ENCODE measurements at regions not wholly inside any gene's neighbourhood (a gene's known extent, or its start where the extent isn't known, plus 50 kb on each side); places are given as distances from the start of the nearest gene placed in this dataset.
"Not testable (repeated sequence)": the region's sequence is repeated elsewhere in the genome, so short reads cannot be mapped to it uniquely, and the experiment has no call there.

DNA sequence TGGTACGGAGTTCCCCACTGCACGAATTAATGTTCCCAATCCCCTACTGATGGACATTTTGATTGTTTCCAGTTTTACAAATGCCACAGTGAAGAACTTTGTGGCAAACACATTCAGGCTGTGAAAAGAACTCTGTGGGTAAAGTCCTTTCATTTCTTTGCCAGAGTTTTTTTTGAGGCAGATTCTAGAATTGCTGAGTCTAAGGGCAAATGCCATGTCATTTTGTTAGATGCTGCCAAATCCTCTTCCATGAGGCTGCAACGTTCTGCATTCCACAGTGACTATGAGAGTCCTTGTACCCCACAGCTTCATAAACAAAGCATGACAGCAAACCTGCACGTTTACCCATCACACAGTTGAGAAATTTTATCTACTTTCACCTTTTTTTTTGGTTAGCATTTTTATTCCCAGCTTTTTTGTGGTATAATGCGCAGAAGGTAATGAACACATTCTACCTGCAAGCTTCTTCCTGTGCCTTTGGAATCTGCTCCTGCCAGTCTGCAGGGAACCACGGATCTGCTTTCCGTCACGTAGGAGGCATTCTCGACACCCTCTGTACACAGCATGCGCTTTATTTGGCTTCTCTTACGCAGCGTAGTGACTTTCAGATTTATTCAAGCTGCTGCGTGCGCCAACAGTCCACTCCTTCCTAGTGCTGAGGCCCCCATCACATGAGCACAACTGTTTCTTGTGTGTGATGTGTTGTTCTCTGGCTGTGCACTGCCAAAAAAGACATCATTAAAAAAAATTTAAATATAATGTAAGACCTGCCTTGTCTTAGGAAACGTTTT is 51.2 kb upstream of the TNK2 start:
- TF ChIP-seq, protein P1, sequence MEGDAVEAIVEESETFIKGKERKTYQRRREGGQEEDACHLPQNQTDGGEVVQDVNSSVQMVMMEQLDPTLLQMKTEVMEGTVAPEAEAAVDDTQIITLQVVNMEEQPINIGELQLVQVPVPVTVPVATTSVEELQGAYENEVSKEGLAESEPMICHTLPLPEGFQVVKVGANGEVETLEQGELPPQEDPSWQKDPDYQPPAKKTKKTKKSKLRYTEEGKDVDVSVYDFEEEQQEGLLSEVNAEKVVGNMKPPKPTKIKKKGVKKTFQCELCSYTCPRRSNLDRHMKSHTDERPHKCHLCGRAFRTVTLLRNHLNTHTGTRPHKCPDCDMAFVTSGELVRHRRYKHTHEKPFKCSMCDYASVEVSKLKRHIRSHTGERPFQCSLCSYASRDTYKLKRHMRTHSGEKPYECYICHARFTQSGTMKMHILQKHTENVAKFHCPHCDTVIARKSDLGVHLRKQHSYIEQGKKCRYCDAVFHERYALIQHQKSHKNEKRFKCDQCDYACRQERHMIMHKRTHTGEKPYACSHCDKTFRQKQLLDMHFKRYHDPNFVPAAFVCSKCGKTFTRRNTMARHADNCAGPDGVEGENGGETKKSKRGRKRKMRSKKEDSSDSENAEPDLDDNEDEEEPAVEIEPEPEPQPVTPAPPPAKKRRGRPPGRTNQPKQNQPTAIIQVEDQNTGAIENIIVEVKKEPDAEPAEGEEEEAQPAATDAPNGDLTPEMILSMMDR (IDR thresholded peaks at IDR 0.05; ENCODE audit: insufficient read depth, low read depth, low read length) = not testable (repeated sequence)
- TF ChIP-seq EZH2 (IDR thresholded peaks at IDR 0.05; ENCODE audit: insufficient read depth, low read length) = not testable (repeated sequence)

All from astrocyte (in vitro differentiated cells and primary cell).